Esophagus muscularis mucosa (tissue), 3 donors: ENCODE measurements at regions not wholly inside any gene's neighbourhood (a gene's known extent, or its start where the extent isn't known, plus 50 kb on each side); places are given as distances from the start of the nearest gene placed in this dataset.

Experiments
- EP300 ChIP-seq: sonication (generic); formaldehyde crosslinking; IDR thresholded peaks from one replicate; pipeline ENCODE4 v1.6.1; 2017; ENCODE audit warnings: antibody characterized with exemption
- TF ChIP-seq, protein P1 (sequence below), 3 experiments: fragments of 200-600 bp in 2 of 3; fragments of 450-650 bp in 1 of 3; sonication (generic) in 2 of 3; IDR thresholded peaks; one replicate each; pipeline ENCODE4 v1.5.1; 2017 to 2019; ENCODE audit warnings: antibody characterized with exemption in 3 of 3, mild to moderate bottlenecking in 2 of 3, moderate library complexity in 1 of 3

DNA sequence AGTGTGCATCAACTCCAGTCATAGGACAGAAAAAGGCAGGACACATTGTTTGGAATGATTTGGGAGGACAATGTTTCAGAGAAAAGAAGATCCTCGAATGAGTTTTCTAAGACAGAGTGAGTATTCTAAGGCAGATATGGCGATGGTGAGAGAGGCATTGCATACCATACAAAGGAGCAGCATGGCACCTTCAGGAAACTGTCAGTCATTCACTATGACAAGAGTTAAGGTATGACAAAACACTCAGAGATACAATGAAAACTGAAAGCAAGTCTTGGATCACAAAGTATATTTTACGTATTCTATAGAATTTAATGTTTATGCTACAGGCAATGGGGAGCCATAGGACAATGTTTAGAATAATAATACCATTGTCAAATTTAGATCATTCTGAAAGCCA lies 337.4 kb upstream of the LYPLAL1 start:
- TF ChIP-seq EP300 = no peak
- TF ChIP-seq, protein P1, sequence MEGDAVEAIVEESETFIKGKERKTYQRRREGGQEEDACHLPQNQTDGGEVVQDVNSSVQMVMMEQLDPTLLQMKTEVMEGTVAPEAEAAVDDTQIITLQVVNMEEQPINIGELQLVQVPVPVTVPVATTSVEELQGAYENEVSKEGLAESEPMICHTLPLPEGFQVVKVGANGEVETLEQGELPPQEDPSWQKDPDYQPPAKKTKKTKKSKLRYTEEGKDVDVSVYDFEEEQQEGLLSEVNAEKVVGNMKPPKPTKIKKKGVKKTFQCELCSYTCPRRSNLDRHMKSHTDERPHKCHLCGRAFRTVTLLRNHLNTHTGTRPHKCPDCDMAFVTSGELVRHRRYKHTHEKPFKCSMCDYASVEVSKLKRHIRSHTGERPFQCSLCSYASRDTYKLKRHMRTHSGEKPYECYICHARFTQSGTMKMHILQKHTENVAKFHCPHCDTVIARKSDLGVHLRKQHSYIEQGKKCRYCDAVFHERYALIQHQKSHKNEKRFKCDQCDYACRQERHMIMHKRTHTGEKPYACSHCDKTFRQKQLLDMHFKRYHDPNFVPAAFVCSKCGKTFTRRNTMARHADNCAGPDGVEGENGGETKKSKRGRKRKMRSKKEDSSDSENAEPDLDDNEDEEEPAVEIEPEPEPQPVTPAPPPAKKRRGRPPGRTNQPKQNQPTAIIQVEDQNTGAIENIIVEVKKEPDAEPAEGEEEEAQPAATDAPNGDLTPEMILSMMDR (IDR thresholded peaks at IDR 0.05) = no peak
